ENCODE measurements at regions not wholly inside any gene's neighbourhood (a gene's known extent, or its start where the extent isn't known, plus 50 kb on each side); places are given as distances from the start of the nearest gene placed in this dataset.

GRCh38 chr10:130905386-130905785 lies 406.1 kb downstream of the TCERG1L start:
- H3K4me2 ChIP-seq (ENCODE audit: control insufficient read depth, extremely low read depth, insufficient read depth, low read depth, low read length), result no peak overlapping the region
- no peaks in the 10 kb centered on the region for H4K20me1 ChIP-seq (ENCODE audit: control insufficient read depth, extremely low read depth, insufficient read depth, low read length)
- no peak overlapping the region for H3K27ac ChIP-seq (ENCODE audit: control insufficient read depth, insufficient read depth, low read length)
- H3K4me1 ChIP-seq (ENCODE audit: control insufficient read depth, extremely low read depth, insufficient read depth, low read length), result no peaks in the 10 kb centered on the region
- FAIRE-seq, result no peak
- no peaks in the 10 kb centered on the region for H3K36me3 ChIP-seq (ENCODE audit: control insufficient read depth in 2 of 2, extremely low read depth in 1 of 2, insufficient read depth in 2 of 2, low read length in 2 of 2)
- H3K4me3 ChIP-seq (ENCODE audit: control insufficient read depth in 2 of 3, extremely low read depth in 1 of 3, insufficient read depth in 2 of 3, low read depth in 1 of 3, low read length in 3 of 3), result no peak overlapping the region
- no peak overlapping the region for H3K9ac ChIP-seq (ENCODE audit: control insufficient read depth, extremely low read depth, insufficient read depth, low read length)
- H3K9me3 ChIP-seq (ENCODE audit: control insufficient read depth, low read depth, low read length), result peaks cover 20% of the 10 kb centered on the region
- no peak for TF ChIP-seq CTCF (optimal IDR thresholded peaks at IDR 0.05 in 1 of 3, IDR thresholded peaks at IDR 0.05 in 1 of 3, conservative IDR thresholded peaks at IDR 0.05 in 1 of 3; ENCODE audit: extremely low read depth in 1 of 3, insufficient read depth in 2 of 3, low read length in 3 of 3)
- TF ChIP-seq EZH2 (IDR thresholded peaks at IDR 0.05; ENCODE audit: low read length), result no peak
- H3K79me2 ChIP-seq (ENCODE audit: control insufficient read depth, insufficient read depth, low read length), result no peaks in the 10 kb centered on the region
- H3K27me3 ChIP-seq (ENCODE audit: control insufficient read depth, extremely low read depth, insufficient read depth, low read length), result no peaks in the 10 kb centered on the region
- DNase-seq (ENCODE audit: low read depth, low spot score), result no peak
- no peaks in the 10 kb centered on the region for H3K9me1 ChIP-seq (ENCODE audit: control insufficient read depth, extremely low read depth, insufficient read depth, low read length)
- dilution Hi-C loops (cut with MboI; ENCODE audit: extremely low pct_ligation_motif_present, low sequenced_read_pairs), result no loop called here
- H2AFZ ChIP-seq (ENCODE audit: control insufficient read depth, low read length), result no peak overlapping the region

- Histone ChIP-seq H3K79me2 (ENCODE audit: control insufficient read depth, insufficient read depth, low read length) (no peaks in the 10 kb centered on the region), H3K4me1 (ENCODE audit: control insufficient read depth, extremely low read depth, insufficient read depth, low read length) (no peaks in the 10 kb centered on the region), H3K36me3 (ENCODE audit: control insufficient read depth in 2 of 2, extremely low read depth in 1 of 2, insufficient read depth in 2 of 2, low read length in 2 of 2) (no peaks in the 10 kb centered on the region), H2AFZ (ENCODE audit: control insufficient read depth, low read length) (no peak overlapping the region), H3K4me3 (ENCODE audit: control insufficient read depth in 2 of 3, extremely low read depth in 1 of 3, insufficient read depth in 2 of 3, low read depth in 1 of 3, low read length in 3 of 3) (no peak overlapping the region), H3K9me3 (ENCODE audit: control insufficient read depth, low read depth, low read length) (peaks cover 18% of the 10 kb centered on the region), H3K27ac (ENCODE audit: control insufficient read depth, insufficient read depth, low read length) (no peak overlapping the region), H3K27me3 (ENCODE audit: control insufficient read depth, extremely low read depth, insufficient read depth, low read length) (no peaks in the 10 kb centered on the region), H3K4me2 (ENCODE audit: control insufficient read depth, extremely low read depth, insufficient read depth, low read depth, low read length) (no peak overlapping the region), H3K9ac (ENCODE audit: control insufficient read depth, extremely low read depth, insufficient read depth, low read length) (no peak overlapping the region), H3K9me1 (ENCODE audit: control insufficient read depth, extremely low read depth, insufficient read depth, low read length) (no peaks in the 10 kb centered on the region), H4K20me1 (ENCODE audit: control insufficient read depth, extremely low read depth, insufficient read depth, low read length) (no peaks in the 10 kb centered on the region)
- FAIRE-seq (no peak), DNase-seq (ENCODE audit: low read depth, low spot score) (no peak)
- TF ChIP-seq CTCF (optimal IDR thresholded peaks at IDR 0.05 in 1 of 3, IDR thresholded peaks at IDR 0.05 in 1 of 3, conservative IDR thresholded peaks at IDR 0.05 in 1 of 3; ENCODE audit: extremely low read depth in 1 of 3, insufficient read depth in 2 of 3, low read length in 3 of 3) (no peak), EZH2 (IDR thresholded peaks at IDR 0.05; ENCODE audit: low read length) (no peak)
- dilution Hi-C loops (cut with MboI; ENCODE audit: extremely low pct_ligation_motif_present, low sequenced_read_pairs), result no loop called here
Measured at GRCh38 chr10:130905921-130906320, 405.6 kb downstream of the TCERG1L start.
